Fibroblast of lung (primary cell): ENCODE measurements at regions not wholly inside any gene's neighbourhood (a gene's known extent, or its start where the extent isn't known, plus 50 kb on each side); places are given as distances from the start of the nearest gene placed in this dataset.
"Not testable (repeated sequence)": the region's sequence is repeated elsewhere in the genome, so short reads cannot be mapped to it uniquely, and the experiment has no call there.

Experiments used
- CTCF ChIP-seq, 2 donors: IDR thresholded peaks in 1 of 2; conservative IDR thresholded peaks in 1 of 2; 1 replicate in 1 of 2; 2 replicates in 1 of 2; pipeline ENCODE4 v1.5.1; 2011 to 2012; ENCODE audit warnings: low read length in 2 of 2, control low read depth in 1 of 2, inconsistent platforms in 1 of 2, low read depth in 1 of 2, mild to moderate bottlenecking in 1 of 2
- EZH2 ChIP-seq: IDR thresholded peaks from 2 replicates; pipeline ENCODE4 v1.5.1; 2012; ENCODE audit warnings: low read length, control low read depth, mild to moderate bottlenecking; ENCODE audit errors: missing control alignments

- not testable (repeated sequence) for TF ChIP-seq CTCF (conservative IDR thresholded peaks at IDR 0.05 in 1 of 2, IDR thresholded peaks at IDR 0.05 in 1 of 2; ENCODE audit: low read depth in 1 of 2, low read length in 2 of 2); EZH2
Measured at GRCh38 chr12:131659976-131660375, 50.9 kb upstream of the SFSWAP start.
